ENCODE measurements at regions not wholly inside any gene's neighbourhood (a gene's known extent, or its start where the extent isn't known, plus 50 kb on each side); places are given as distances from the start of the nearest gene placed in this dataset.
"Not testable (repeated sequence)": the region's sequence is repeated elsewhere in the genome, so short reads cannot be mapped to it uniquely, and the experiment has no call there.

DNA sequence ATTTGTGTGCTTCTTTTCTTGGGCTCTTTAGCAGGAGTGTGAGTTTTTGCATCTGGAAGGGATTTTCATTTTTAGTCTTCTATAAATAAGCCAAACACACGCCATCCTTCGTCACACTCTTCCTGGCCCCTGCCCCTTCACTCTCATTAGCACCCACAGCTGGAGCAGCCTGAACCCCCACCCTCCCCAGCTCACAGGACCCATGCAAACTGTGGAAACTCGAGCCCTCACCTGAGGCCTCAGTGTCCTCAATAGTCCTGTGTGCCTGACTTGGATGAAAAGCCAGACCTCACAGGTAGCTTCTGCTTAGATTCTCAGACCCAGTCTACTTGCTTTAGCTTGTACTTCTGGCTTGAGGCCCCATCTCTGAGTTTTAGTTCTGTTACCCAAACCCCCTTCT lies 167.9 kb downstream of the MTHFS start:
- Mint-ChIP-seq H3K27me3 (peaks cover 31% of the 10 kb centered on the region), H3K36me3 (ENCODE audit: low read depth) (no peaks in the 10 kb centered on the region), H3K27ac (no peak overlapping the region), H3K9me3 (ENCODE audit: low read depth) (peaks cover 3% of the 10 kb centered on the region), H3K4me3 (no peak overlapping the region), H3K4me1 (no peaks in the 10 kb centered on the region)
- CTCF ChIA-PET, result no interaction called here
- ATAC-seq (no peak), DNase-seq (no peak)
- POLR2A ChIA-PET, result no interaction called here
- intact Hi-C loops (cut with DNase I, micrococcal nuclease), result no loop called here

DNA sequence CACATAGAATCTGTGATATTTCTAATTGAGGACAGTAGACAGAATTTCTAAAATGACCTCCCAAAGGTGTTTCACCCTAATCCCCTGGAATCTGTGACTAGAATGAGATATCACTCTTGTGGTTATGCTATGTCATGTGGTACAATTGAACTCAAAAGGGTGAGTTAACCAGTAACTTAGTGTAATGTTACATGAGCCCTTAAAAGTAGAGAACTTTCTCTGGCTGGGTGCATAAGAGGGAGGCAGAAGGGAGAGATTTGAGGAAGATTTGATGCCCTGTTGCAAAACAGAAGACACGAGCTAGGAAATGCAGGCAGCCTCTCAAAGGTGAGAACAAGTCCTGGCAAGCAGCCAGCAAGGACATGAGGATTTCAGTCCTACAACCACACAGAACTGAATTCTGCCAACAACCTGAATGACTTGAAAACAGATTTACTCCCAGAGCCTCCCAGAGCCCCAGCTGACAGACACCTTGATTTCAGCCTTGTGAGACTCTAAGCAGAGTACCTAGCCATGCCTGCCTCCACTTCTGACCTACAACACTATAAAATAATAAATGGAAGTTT lies 160.3 kb downstream of the MTHFS start:
- ChIA-PET POLR2A (no interaction called here), CTCF (interaction anchor here (1.3 kb wide), 1 partner anchor 117 kb away, joined by 5 read pairs; no protein-coding TSS in a partner anchor)

DNA sequence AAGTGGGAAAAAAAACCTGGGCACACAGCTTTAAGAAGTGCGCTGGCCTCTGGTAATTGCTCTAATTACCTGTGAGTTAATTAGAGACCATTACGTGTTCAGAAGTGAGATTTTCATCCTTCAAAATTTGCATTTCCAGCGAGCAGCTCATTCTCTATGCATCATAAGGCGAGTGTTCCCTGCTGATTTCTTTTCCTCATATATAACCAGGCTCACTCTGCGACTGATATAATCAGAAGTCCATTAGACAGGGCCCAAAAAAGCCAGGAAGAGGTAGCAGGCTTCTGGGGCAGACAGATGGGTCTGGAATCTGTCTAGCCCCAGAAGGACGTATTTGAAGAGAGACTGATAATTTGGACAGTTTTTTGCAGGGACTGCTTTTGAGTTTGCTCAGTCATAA lies 158.7 kb downstream of the MTHFS start:
- peaks cover 11% of the 10 kb centered on the region for H3K27me3 Mint-ChIP-seq
- no peak overlapping the region for H3K4me3 Mint-ChIP-seq
- H3K4me1 Mint-ChIP-seq, result no peaks in the 10 kb centered on the region
- no peaks in the 10 kb centered on the region for H3K36me3 Mint-ChIP-seq (ENCODE audit: low read depth)
- ChIA-PET CTCF (interaction anchor here (0.7 to 1.3 kb wide), 2 partner anchors 27 to 115 kb away, joined by 3 to 5 read pairs; no protein-coding TSS in a partner anchor), POLR2A (no interaction called here)
- no peak for ATAC-seq
- peaks cover under 1% of the 10 kb centered on the region for H3K9me3 Mint-ChIP-seq (ENCODE audit: low read depth)
- no peak for DNase-seq
- no peak overlapping the region for H3K27ac Mint-ChIP-seq
- intact Hi-C loops (cut with DNase I, micrococcal nuclease), result no loop called here

More for the DNA sequence above, 160.3 kb downstream of the MTHFS start:
- DNase-seq (no peak), ATAC-seq (no peak)
- peaks cover 3% of the 10 kb centered on the region for H3K9me3 Mint-ChIP-seq (ENCODE audit: low read depth)
- H3K4me3 Mint-ChIP-seq, result no peak overlapping the region
- intact Hi-C loops (cut with DNase I, micrococcal nuclease), result no loop called here
- no peak overlapping the region for H3K27ac Mint-ChIP-seq
- H3K27me3 Mint-ChIP-seq, result peaks cover 21% of the 10 kb centered on the region
- H3K36me3 Mint-ChIP-seq (ENCODE audit: low read depth), result no peaks in the 10 kb centered on the region
- H3K4me1 Mint-ChIP-seq, result no peaks in the 10 kb centered on the region

DNA sequence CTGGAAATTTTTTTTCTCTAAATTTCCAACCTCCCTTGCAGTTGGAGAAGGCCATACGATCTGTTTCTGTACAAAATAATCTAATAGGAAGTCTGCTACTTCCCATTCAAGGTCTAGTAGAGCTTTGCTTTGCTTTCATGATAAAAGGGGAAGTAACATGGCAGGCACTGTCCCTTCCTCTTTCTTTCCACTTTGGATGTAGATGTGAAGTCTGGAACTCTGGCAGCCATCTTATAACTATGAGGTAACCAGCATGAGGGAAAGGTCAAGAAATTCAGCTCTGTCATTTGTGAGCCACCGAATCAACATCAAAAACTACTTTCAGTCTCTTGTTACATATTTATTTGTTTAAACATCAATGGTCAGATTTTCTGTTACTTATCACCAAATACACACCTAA lies 156.3 kb downstream of the MTHFS start:
- POLR2A ChIA-PET, result no interaction called here
- DNase-seq, result no peak
- intact Hi-C loops (cut with DNase I, micrococcal nuclease), result no loop called here
- Mint-ChIP-seq H3K27ac (no peak overlapping the region), H3K9me3 (ENCODE audit: low read depth) (no peaks in the 10 kb centered on the region), H3K36me3 (ENCODE audit: low read depth) (no peaks in the 10 kb centered on the region), H3K4me1 (no peaks in the 10 kb centered on the region), H3K4me3 (no peak overlapping the region), H3K27me3 (peaks cover 9% of the 10 kb centered on the region)
- CTCF ChIA-PET, result no interaction called here
- ATAC-seq, result no peak

DNA sequence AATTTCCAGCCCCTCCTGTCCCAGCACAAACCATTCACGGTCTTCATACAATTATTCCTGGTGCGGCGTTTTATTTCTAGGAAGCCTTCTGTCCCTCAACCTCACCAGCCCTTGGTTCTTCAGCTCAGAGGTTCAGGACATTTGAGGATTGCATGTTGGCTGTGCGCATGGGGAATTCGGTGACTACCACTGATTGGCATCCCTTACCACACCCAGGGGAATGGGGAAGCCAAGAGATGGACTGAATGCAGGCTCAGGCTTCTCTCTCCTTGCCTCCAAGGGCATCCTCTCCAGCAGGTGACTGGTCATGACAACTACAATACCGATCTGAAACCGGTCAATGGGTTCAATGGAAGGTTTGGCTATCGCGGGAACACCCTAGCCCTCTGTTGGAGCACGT lies 153.8 kb downstream of the MTHFS start:
- Mint-ChIP-seq H3K9me3 (ENCODE audit: low read depth) (peaks cover 1% of the 10 kb centered on the region), H3K27ac (no peak overlapping the region), H3K27me3 (no peaks in the 10 kb centered on the region), H3K4me3 (no peak overlapping the region), H3K36me3 (ENCODE audit: low read depth) (no peaks in the 10 kb centered on the region), H3K4me1 (no peaks in the 10 kb centered on the region)
- ATAC-seq (no peak), DNase-seq (no peak)
- intact Hi-C loops (cut with DNase I, micrococcal nuclease), result no loop called here
- ChIA-PET CTCF (interaction anchor here (0.5 kb wide), 1 partner anchor 14 kb away, joined by 3 read pairs; no protein-coding TSS in a partner anchor), POLR2A (no interaction called here)

DNA sequence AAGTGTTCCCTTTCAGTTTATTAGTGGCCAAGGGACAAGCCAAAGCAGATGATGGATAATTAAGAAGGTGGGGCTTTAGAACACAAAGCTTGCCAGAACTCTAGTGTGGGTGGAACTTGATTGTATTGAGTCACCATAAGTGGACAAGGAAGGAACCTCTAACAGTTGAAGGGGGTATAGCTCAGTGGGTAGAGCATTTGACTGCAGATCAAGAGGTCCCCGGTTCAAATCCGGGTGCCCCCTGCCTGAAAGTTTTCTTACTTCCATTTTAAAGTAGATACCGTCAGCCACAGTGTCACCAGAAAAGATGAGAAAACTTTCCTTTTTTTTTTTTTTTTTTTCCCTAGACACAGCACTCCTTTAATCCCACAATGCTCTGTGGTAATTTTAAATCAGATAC lies 152.3 kb downstream of the MTHFS start:
- H3K9me3 Mint-ChIP-seq (ENCODE audit: low read depth); H3K4me3 Mint-ChIP-seq; H3K27me3 Mint-ChIP-seq; H3K4me1 Mint-ChIP-seq; POLR2A ChIA-PET; H3K27ac Mint-ChIP-seq; H3K36me3 Mint-ChIP-seq (ENCODE audit: low read depth); DNase-seq; ATAC-seq; CTCF ChIA-PET; intact Hi-C loops (cut with DNase I, micrococcal nuclease): not testable (repeated sequence)

DNA sequence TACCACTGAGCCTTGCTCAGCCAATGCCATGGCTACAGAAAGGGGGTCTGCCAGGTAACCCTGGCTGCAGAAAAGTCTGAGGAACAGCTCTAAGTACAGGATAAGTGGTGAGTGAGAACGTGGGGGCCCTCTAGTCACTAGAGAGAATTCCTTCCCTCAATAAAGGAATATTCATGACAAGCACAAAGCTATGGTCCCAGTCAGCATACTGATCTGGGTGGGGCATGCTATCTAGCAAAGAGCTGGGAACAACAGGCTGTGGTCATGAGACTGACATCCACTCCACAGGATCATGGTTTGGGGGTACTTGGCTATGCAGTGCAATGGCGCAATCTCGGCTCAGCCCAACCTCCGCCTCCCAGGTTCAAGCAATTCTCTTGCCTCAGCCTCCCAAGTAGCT lies 140.4 kb downstream of the MTHFS start:
- ChIA-PET POLR2A (no interaction called here), CTCF (interaction anchor here (1.1 kb wide), 1 partner anchor 97 kb away, joined by 3 read pairs; no protein-coding TSS in a partner anchor)
- Mint-ChIP-seq H3K36me3 (ENCODE audit: low read depth) (no peaks in the 10 kb centered on the region), H3K27ac (no peak overlapping the region), H3K27me3 (peaks cover 8% of the 10 kb centered on the region), H3K4me1 (no peaks in the 10 kb centered on the region), H3K4me3 (no peak overlapping the region), H3K9me3 (ENCODE audit: low read depth) (peaks cover 3% of the 10 kb centered on the region)
- ATAC-seq, result no peak
- DNase-seq, result no peak
- intact Hi-C loops (cut with DNase I, micrococcal nuclease), result no loop called here

DNA sequence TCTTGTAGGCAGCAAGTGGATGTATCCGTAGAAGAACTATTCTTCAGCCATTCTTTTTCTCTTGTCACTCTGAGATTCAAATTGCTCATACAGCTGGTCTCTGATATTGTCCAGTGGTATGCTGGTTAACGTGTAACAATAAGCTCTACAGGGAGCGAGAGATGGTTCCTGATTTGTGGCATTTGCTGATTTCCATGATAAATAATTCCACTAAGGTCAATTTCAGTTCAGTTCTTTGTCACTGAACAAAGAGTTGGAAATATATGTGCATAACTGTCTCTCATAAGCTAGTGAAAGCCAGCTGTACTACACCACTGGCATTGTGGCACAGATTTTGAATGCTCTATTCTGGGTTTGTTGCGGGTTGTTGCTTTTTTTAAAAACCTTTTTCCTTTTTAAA lies 131.7 kb downstream of the MTHFS start:
- peaks cover 11% of the 10 kb centered on the region for H3K9me3 Mint-ChIP-seq (ENCODE audit: low read depth)
- DNase-seq (no peak), ATAC-seq (no peak)
- H3K4me3 Mint-ChIP-seq, result no peak overlapping the region
- H3K27ac Mint-ChIP-seq, result no peak overlapping the region
- CTCF ChIA-PET, result interaction anchor here (1.1 kb wide), 1 partner anchor 27 kb away, joined by 3 read pairs; no protein-coding TSS in a partner anchor
- peaks cover 2% of the 10 kb centered on the region for H3K27me3 Mint-ChIP-seq
- no peaks in the 10 kb centered on the region for H3K4me1 Mint-ChIP-seq
- POLR2A ChIA-PET, result no interaction called here
- no peaks in the 10 kb centered on the region for H3K36me3 Mint-ChIP-seq (ENCODE audit: low read depth)
- intact Hi-C loops (cut with DNase I, micrococcal nuclease), result loop anchor here (5.0 to 10.0 kb wide), 3 partner anchors 87 to 410 kb away; no protein-coding TSS in a partner anchor

DNA sequence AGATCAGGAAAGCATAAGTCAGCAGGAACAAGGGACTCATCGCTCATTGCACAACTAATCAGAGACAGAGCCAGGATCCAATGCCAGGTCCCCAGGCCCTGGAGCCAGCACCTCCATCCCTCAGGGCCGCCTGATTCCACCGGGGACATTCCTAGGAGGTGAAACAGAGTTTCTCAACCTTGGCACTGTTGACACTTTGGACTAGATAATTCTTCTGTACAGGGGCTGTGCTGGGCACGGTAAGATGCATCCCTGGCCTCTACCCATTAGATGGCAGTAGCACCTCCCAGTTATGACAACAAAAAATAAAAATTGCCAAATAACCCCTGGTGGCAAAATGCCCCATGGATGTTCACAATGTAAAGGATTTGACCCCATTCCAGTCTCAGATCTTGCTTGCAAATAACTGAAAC lies 127.7 kb downstream of the MTHFS start:
- no peak overlapping the region for H3K4me3 Mint-ChIP-seq
- no peaks in the 10 kb centered on the region for H3K9me3 Mint-ChIP-seq (ENCODE audit: low read depth)
- no peak overlapping the region for H3K27ac Mint-ChIP-seq
- CTCF ChIA-PET, result no interaction called here
- ATAC-seq, result no peak
- POLR2A ChIA-PET, result no interaction called here
- intact Hi-C loops (cut with DNase I, micrococcal nuclease), result loop anchor here (1.0 to 10.0 kb wide), 5 partner anchors 83 to 406 kb away; no protein-coding TSS in a partner anchor
- DNase-seq, result peak; percentile 25
- H3K4me1 Mint-ChIP-seq, result no peaks in the 10 kb centered on the region
- H3K36me3 Mint-ChIP-seq (ENCODE audit: low read depth), result no peaks in the 10 kb centered on the region
- H3K27me3 Mint-ChIP-seq, result no peaks in the 10 kb centered on the region

DNA sequence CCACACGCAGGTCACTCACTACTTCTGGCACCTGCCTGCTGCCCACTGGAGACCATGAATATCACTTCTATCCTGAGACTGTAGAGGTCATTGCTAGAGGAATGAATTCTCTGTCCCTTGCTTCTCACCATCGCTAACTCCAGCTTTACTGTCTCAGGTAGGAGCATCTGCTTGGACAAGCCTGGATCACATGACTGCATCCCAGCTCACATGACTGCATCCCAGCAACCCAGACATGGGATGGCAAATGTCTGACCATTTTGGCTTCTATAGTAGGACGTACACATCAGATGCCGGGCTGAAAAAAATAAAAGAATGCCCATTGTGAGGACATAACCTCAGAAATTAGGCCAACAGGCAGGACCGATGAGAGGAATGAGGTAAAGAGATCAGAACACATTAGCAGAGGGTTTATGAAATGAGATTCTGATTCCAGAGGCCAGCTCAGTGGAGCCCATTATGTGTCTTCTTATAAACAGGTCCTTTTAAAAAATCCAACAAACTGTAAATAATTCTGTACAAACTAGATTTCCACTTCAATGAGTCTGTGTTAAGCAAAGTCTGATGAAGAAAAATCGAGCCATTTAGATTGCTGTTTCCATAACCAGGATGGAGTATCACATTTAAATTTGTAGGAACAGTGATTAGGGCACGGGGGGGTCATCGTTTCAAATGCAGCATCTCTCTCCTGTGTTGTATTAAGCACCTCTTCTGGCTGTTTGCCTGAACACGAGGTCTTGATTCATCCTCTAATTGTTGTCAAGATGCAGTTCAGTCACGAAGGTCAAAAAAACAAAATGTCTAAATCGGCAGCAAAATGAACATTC lies 126.7 kb downstream of the MTHFS start:
- Mint-ChIP-seq H3K4me3 (no peak overlapping the region), H3K4me1 (no peaks in the 10 kb centered on the region), H3K36me3 (ENCODE audit: low read depth) (no peaks in the 10 kb centered on the region), H3K27me3 (no peaks in the 10 kb centered on the region), H3K27ac (no peak overlapping the region), H3K9me3 (ENCODE audit: low read depth) (no peaks in the 10 kb centered on the region)
- POLR2A ChIA-PET, result no interaction called here
- intact Hi-C loops (cut with DNase I, micrococcal nuclease), result loop anchor here (1.0 to 10.0 kb wide), 5 partner anchors 82 to 405 kb away; no protein-coding TSS in a partner anchor
- DNase-seq (no peak), ATAC-seq (no peak)
- CTCF ChIA-PET, result interaction anchor here (1.0 kb wide), 2 partner anchors 80 to 112 kb away, joined by 3 to 5 read pairs; no protein-coding TSS in a partner anchor

DNA sequence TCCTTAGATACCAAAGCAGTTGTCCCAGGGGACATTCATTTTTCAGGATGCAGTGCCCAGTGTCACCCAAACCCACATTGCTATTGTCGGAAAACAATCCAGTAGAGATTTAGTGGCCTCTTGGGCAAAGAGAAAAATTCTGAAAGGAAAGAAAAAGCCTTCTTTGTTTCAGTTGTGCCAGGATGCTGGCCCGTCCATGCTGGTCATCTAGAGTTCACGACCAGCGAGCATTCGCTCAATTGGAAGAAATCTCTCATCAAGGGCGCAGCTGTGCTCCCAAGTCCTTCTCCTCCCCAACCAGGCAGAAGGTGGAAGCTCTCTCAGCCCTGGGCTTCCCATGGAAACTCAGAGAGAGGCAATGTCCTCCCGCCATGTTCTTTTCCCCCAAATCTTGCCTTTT lies 123.7 kb downstream of the MTHFS start:
- H3K36me3 Mint-ChIP-seq (ENCODE audit: low read depth), result no peaks in the 10 kb centered on the region
- ChIA-PET CTCF (interaction anchor here (1.0 kb wide), 1 partner anchor 79 kb away, joined by 3 read pairs; no protein-coding TSS in a partner anchor), POLR2A (no interaction called here)
- H3K27ac Mint-ChIP-seq, result no peak overlapping the region
- peaks cover 2% of the 10 kb centered on the region for H3K27me3 Mint-ChIP-seq
- no peaks in the 10 kb centered on the region for H3K4me1 Mint-ChIP-seq
- DNase-seq (no peak), ATAC-seq (no peak)
- intact Hi-C loops (cut with DNase I, micrococcal nuclease), result no loop called here
- no peaks in the 10 kb centered on the region for H3K9me3 Mint-ChIP-seq (ENCODE audit: low read depth)
- H3K4me3 Mint-ChIP-seq, result no peak overlapping the region

DNA sequence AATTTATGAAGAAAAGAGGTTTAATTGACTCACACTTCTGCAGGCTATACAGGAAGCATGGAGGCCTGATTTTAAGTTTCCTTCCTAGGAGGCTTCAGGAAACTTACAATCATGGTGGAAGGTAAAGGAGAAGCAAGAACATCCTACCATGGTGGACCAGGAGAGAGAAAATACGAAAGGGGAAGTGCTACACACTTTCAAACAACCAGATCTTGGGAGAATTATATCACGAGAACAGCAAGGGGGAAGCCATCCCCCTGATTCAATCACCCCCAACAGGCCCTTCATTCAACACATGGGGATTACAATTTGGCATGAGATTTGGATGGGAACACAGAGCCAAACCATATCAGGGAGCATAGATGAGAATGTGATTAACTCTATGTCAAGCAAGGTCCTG lies 121.0 kb downstream of the MTHFS start:
- intact Hi-C loops (cut with DNase I, micrococcal nuclease), result no loop called here
- POLR2A ChIA-PET, result no interaction called here

More for the DNA sequence above, 121.0 kb downstream of the MTHFS start:
- DNase-seq, result no peak
- no peaks in the 10 kb centered on the region for H3K4me1 Mint-ChIP-seq
- H3K9me3 Mint-ChIP-seq (ENCODE audit: low read depth), result no peaks in the 10 kb centered on the region
- no peak overlapping the region for H3K27ac Mint-ChIP-seq
- H3K36me3 Mint-ChIP-seq (ENCODE audit: low read depth), result no peaks in the 10 kb centered on the region
- H3K4me3 Mint-ChIP-seq, result no peak overlapping the region
- ATAC-seq, result no peak
- H3K27me3 Mint-ChIP-seq, result peaks cover 2% of the 10 kb centered on the region
- CTCF ChIA-PET, result no interaction called here

Data from activated CD4-positive, alpha-beta T cell treated with anti-CD3 and anti-CD28 coated beads for 36 hours (primary cell).